EH (cell line): ENCODE measurements at regions not wholly inside any gene's neighbourhood (a gene's known extent, or its start where the extent isn't known, plus 50 kb on each side); places are given as distances from the start of the nearest gene placed in this dataset.

Experiments used
- DNase-seq: peaks from one replicate; pipeline ENCODE4 v3.0.0-alpha.2; 2015; ENCODE audit warnings: low read depth

DNA sequence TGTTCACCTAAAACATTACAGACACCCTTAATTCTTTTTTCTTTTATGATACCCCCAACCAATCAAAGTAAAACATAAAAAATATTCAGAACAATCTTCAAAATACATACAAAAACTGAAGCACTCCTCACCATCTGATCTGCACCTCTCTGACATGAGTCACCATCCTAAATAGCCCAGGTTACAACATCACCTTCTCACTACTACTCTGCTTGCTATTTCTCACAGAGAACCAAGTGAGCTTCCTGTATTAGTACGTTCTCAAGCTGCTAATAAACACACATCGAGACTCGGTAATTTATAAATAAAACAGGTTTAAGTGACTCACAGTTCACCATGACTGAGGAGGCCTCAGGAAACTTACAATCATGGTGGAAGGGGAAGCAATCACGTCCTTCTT, 183.5 kb downstream of the CBLN2 start:
- DNase-seq, result no peak

DNA sequence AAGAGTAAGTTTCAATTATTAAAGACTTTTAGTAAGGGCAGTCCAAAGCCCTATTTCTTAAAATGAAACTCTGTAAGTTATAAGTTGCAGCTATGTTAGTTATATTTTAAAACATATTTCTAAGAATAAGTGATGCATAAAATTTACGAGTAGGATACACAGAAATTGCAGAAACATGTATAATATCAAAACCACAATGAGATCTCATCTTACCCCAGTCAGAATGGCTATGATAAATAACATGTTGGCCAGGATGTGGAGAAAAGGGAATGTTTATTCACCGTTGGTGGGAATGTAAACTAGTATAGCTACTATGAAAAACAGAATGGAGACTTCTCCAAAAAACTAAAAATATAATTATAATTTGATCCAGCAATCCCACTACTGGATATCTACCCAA, 201.2 kb downstream of the CBLN2 start:
- no peak for DNase-seq

DNA sequence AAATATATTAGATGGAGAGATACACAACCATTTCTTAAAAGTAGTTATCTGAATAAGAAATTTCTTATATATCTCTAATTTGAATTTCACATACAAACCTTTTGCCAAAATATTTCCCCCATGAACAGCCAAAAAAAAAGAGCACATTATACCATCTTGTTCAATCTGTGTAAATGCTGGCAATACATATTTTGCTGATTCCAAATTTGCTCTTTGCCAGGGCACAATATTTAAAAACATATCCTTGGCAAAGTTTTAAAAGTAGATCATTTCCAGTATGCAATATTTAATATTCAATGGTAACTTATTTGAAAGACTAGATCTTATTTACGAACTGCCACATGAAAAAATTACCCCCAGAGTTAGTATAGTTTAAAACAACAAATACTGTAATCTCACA, 204.2 kb downstream of the CBLN2 start:
- DNase-seq, result no peak

DNA sequence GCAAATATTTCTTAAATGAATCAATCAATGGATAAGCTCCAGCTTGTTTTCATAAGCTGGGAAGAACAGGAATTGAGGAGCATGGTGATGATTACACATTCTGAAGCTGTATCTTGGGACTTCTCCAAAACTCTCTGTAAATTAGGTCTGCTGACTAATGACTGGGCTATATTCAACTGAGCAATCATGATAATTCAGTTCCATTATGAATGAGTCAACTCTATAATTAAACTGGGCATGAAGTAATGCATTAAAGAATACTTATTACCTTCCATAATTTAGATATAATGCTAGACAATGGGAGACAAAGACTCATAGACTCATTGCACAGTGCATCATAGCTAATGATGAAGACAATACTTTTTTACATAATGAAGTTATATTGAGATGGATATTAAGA, 207.4 kb downstream of the CBLN2 start:
- no peak for DNase-seq

DNA sequence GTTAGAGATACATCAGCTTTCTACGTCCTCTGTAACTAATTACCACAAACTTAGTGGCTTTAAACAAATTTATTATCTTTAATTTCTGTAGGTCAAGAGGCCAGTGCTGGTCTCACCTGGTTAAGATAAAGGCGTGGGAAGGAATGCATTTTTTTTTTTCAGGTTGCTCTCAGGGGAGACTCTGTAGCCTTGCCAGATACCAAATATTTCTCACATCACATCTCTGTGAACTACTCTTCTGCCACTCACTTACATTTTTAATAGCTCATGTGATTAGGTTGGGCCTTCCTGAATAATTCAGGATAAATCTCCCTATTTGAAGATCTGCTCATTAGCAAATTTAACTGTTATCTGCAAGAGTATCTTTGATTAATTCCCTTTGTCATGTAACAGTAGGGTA, 214.6 kb downstream of the CBLN2 start:
- no peak for DNase-seq

DNA sequence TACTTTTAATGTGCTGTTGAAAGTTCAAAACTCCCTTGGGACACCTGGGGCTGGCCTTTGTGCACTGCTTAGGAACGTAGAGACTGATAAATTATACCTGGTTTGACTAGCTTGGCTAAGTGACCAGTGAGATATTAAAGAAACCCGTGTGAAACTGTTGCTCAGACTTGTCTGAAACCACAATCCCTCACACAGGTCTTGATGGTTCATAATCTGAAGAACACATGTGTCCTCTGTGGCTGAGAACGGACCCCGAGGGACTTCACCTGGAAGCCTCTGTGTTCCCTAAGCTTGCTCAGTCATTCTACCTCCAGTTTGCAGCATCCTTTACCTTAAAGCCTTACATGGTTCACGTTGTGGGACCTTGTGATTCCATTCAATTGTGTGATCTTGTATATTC, 218.8 kb downstream of the CBLN2 start:
- no peak for DNase-seq

DNA sequence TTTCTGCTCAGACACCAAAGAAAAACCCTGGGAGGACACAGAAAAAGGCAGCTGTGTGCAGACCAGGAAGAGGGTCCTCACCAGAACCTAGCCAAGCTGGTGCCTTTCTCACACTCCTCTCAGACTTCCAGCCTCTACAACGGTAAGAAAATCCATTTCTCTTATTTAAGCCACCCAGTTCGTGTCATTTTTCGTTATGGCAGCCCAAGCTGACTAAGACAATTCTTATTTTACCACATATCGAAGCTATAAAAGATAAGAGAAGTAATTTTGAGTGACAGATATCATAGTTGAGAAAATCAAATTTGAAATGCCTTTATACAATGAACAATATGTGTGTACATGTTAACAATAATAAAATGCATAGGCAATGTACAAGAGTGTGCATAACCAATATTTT, 219.5 kb downstream of the CBLN2 start:
- no peak for DNase-seq

DNA sequence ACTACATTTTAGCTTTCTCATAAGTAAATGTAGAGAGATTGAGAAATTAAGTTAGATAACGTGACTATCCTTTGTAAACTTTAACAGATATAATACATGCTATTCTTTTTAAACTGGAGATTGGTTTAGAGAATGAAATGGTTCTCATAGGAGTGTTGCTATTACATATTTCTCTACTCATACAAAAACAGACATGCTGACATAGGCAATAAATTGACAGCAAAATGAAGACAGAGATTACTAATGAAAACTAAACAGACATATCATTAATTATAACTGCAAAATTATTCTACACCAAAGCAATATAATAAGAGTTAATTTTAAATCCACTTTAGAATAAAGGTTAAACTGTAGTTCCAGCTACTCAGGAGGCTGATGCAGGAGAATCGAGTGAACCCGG, 227.6 kb downstream of the CBLN2 start:
- no peak for DNase-seq

DNA sequence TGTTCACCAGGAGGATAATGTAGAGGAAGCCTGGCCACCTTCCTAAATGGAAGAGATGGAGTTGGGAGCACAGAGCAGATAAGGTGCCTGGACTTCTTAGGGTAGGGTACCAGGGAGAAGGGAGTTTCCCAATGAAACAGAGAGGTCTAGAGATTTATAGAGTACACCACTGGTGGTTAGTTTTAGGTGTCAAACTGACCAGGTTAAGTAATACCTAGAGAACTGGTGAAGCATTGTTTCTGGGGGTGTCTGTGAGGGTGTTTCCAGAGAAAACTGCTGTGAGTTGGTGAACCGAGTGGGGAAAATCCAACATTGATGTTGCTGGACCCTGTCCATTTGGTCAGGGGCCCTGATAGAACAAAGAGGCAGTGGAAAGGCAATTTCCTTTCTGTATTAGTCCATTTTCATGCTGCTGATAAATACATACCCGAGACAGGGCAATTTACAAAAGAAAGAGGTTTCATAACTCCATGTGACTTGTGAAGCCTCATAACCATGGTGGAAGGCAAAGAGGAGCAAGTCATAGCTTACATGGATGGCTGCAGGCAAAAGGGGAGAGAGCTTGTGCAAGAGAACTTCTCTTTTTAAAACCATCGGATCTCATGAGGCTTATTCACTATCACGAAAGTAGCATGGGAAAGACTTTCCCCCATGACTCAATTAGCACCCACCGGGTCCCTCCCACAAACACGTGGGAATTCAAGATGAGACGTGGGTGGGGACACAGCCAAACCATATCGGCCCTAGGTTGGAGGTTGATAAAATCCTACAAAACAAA, 260.8 kb downstream of the CBLN2 start:
- DNase-seq, result no peak

DNA sequence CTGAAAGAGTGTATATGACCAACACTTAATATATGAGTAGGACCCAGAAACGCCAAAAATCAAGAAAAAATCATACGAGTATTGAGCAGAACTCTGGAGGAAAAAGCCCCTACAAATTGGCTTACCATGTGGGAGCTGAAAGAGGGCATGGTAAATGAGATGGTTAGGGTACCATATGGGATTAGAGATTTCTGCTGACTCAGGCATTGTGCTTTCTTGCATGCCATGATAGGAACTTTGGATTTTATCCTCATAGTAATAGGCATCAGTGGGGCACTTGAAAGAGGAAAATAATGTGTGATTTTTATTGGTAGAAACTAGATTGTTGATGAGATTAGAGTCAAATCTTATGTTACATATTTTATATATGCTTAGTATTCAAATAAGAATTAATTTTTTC, 271.1 kb downstream of the CBLN2 start:
- no peak for DNase-seq

DNA sequence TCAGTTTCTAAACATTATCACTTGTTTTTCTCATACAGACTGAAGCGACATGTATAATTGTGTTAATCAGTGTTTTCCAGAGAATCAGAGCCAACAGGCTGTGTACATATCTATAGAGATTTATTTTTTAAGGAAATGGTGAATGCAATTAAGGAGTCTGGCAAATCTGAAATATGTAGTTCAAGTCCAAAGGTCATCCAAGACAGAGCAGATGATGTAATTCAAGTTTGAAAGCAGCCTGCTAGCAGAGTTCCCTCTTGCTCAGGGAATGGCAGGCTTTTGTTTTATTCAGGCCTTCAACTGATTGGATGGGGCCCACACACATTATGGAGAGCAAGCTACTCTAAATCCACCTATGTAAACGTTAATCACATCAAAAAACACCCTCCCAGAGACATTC, 282.6 kb downstream of the CBLN2 start:
- DNase-seq, result no peak

DNA sequence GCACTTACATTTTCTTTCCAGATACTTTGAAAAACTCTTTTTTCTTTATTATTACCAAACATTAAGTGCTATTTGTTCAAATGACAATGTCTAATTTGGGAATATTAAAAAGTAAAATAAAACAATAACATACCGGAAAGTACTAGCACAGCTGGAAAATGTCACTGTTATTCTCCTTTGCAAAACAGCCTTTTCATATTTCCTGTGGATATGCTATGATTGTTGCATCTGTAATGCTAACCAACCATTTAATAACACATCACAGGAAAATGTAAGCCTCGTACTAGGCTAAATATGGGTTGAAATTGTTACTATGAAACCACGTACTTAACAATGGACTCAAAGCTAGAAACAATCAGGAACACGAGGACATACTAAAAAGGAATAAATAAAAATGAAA, 298.1 kb downstream of the CBLN2 start:
- no peak for DNase-seq

DNA sequence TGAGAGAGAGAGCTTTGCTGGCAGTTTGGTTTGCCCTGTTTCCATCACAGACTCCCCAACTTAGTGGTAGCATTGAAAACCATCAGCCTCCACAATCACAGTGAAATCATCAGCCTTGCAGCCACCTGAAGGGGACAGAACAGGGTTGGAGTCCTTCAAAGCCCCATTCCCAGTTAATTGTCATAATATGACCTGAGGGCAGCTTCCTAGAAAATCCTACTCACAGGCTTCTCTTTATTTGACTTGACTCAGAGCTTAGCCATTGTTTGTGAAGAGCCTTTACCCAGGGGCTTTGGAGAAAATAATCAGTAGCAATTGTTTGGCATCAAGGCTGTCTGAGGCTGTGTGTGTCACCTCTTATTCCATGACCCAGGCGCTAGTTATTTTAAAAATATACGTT, 308.7 kb downstream of the CBLN2 start:
- no peak for DNase-seq

DNA sequence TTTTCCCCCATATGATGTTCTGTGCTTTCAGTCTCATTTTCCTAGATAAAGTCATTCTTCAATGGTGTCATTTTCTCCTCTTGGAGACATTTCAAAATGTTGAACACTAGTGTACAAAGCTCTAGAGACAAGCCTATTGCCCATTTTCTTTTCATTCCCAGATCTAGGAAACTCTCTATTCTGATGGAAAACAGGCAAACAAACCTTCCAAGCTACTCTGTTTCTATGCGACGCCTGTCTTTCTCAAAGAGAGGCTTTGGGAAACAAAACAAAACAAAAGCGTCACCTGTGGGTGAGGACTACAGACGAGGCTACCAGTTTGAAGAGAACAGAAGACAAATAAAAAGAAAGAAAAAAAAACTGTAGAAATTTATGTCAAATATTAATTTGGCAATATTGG, 311.0 kb downstream of the CBLN2 start:
- DNase-seq, result no peak

DNA sequence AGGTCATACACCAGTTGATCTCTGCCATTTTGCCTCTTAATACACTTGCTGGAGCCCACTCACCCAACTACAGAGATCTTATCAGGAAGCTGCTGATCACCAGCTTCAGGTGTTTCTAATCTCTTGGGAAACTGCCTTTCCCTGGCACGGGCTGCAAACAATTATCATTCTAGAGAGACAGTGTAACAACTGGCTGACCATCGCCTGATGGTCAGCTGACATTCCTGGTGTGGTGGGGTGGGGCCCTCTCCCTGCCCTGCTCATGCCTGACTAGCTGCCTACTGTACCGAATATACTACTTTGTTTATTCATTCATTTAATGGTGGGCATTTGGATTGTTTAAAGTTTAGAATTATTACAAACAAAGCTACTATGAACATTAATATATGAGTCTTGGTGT, 311.5 kb downstream of the CBLN2 start:
- no peak for DNase-seq

DNA sequence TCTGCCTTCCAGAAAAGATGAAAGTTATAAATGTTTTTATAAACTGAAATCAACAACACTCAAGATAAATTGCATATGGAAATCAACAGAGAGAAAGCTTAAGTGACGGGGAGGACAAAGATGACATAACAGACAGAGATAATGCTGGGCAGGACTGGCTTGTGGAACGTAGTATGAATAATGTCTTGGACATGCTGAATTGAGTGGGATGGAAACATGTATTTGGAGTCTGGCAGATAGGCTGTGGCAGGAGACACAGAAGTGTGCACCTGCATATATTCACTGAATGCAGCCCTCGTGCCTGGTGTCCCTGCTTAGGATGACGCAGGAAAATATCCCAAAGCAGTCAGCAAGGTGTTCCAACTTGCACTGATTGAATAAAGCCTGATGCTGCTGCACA, 318.2 kb downstream of the CBLN2 start:
- DNase-seq, result no peak

DNA sequence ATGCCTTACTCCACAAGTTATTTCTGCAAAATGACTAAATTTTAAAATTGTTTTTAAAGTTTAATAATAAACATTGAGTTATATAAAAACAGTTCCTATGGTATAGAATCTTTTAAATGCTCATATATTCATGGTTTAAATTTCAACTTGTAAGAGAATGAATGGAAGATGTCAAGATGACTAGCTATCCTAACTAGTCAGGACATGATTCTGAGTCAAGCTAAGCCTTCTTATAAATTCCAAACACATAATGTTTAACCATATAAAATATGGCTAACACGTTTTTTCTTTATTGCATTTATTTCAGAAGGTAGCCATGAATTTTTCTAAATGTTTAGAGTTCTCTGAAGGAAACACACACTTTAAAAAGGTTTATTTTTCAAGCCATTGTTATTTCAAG, 320.4 kb downstream of the CBLN2 start:
- DNase-seq, result no peak

DNA sequence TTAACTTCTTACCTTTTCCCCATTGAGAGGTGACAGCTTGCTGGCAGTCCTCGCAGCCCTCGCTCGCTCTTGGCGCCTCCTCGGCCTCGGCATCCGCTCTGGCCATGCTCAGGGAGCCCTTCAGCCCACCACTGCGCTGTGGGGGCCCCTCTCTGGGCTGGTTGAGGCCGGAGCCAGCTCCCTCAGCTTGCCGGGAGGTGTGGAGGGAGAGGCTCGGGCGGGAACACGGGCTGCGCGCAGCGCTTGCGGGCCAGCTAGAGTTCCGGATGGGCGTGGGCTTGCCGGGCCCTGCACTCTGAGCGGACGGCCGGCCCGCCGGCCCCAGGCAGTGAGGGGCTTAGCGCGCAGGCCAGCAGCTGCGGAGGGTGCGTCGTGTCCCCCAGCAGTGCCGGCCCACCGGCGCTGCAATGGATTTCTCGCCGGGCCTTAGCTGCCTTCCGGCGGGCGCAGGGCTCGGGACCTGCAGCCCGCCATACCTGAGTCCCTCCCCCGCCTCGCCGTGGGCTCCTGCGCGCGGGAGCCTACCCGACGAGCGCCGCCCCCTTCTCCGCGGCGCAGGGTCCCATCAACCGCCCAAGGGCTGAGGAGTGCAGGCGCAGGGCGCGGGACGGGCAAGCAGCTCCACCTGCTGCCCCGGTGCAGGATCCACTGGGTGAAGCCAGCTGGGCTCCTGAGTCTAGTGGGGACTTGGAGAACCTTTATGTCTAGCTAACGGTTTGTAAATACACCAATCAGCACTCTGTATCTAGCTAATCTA, 335.0 kb downstream of the CBLN2 start:
- no peak for DNase-seq

DNA sequence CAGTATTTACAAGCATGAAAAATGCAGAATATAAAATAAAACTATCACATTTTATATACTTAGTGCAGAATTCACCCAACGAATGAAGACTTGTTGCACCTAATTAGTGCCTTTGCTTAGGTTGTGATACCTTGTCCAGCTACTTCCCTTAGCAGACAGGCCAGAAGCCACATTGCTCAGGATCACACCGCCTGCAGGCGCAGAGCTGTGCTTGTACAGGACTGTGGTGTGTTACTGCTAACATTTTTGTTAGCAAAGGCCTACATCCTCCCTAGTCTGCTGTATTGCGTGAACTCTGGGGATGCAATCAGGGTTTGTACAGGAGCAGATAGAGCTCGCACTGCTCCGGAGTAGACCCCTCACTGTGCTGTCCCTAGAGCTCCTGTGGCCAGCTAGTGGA, 336.9 kb downstream of the CBLN2 start:
- no peak for DNase-seq

DNA sequence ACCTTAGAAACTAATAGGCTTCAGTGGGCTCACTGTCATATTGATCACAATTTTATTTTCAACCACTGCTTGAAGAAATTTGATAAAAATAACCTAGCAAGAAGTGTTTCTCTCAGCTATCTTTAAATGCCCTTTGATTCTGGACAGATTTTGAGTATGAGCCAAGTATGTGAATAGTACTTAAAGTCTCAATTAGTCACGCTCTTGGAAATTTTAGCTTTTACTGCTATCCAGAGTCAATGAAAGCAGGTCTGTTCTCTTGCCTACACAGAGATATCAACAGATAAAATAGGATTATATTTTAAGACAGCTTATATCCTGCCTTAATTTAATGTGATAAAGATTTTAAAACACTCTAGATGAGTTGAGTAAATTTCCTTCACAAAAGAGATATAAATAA, 337.3 kb downstream of the CBLN2 start:
- no peak for DNase-seq

DNA sequence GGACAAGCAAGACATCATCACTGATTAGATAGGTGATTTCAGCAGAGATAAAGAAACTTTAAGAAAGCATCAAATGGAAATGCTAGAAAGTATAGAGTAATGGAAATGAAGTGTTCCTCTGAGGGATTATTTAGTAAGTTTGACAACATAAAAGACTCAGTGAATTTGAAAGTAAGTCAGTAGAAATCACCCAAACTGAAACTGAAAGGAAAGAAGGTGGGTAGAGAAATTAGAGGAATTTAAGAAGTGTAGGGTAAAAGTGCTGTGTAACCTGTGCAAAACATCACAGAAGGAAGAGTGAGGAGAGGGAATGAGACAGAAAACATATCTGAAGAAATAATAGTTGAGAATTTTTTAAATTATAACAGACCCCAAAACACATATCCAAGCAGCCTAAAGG, 343.1 kb downstream of the CBLN2 start:
- DNase-seq, result no peak

DNA sequence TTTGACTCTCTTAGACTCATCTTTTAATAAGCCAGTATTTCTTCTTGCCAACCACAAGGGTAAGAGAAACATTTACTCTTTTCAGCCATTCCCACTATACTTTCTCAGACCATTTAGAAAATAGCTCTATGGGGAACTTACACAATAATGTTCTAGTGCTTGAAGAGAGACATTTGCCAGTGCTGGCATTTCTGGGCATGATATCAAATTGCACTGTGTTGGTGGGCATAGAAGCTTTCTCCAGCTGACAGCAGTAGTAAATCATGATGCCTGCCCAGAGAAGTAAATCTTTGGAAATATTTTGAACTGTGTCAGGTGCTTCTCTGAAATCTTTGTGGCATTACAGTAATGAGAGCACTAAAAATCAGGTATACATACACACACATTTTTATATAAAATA, 346.6 kb downstream of the CBLN2 start:
- no peak for DNase-seq

DNA sequence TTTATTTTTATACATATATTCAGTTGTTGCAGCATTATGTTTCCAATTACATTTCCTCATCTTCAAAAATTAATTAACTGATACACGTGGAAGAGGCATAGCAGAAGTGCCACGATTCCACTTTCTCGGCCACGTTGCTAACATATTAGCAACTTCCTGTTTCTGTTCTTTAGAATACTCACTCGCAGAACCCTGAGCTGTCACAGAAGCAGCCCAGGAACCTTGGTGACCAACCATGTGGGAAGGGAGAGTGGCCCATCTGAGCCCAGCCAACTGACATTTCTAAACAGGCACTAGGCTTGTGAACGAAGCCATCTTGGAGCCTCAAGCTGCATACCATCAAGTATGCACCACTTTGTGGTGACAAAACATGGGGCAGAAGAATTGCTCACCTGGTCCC, 350.1 kb downstream of the CBLN2 start:
- DNase-seq, result no peak

DNA sequence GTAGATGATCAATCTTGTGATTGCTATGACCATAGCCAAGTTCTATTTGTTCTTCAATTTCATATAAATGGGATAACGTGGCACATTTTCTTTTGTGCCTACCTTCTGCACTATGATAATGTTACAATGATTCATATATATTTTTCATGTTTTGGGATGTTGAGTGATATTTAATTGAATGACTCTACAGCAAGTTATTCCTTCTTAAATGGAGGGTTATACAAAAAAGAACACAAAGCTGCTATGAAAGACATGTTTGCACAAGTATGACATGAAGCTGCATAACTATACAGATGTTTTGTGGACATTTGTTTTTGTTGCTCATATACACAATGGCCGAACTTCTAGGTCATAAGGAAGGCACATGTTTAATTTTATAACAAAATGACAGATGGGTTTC, 356.2 kb downstream of the CBLN2 start:
- no peak for DNase-seq
